ENCODE measurements at regions not wholly inside any gene's neighbourhood (a gene's known extent, or its start where the extent isn't known, plus 50 kb on each side); places are given as distances from the start of the nearest gene placed in this dataset.

GRCh38 chr4:11908205-11908604 lies 479.5 kb upstream of the HS3ST1 start:
- no peak for TF ChIP-seq EZH2phosphoT487 (IDR thresholded peaks at IDR 0.05; ENCODE audit: borderline replicate concordance)
- no peak for TF ChIP-seq CBX3 (IDR thresholded peaks at IDR 0.05; ENCODE audit: low read depth)
- TF ChIP-seq FOSL1 (IDR thresholded peaks at IDR 0.05; ENCODE audit: low read depth), result no peak
- no peak for TF ChIP-seq REST (IDR thresholded peaks at IDR 0.05; ENCODE audit: low read depth)
- Histone ChIP-seq H4K20me1 (ENCODE audit: insufficient read depth) (no peaks in the 10 kb centered on the region), H3K9ac (ENCODE audit: low read length) (no peak overlapping the region), H3K79me2 (ENCODE audit: insufficient read depth, low read length) (no peaks in the 10 kb centered on the region), H3K4me3 (replicated peaks in 1 of 2; ENCODE audit: low read depth in 1 of 2, low read length in 2 of 2) (no peak overlapping the region), H3K4me1 (ENCODE audit: control insufficient read depth in 1 of 2, insufficient read depth in 2 of 2, low read length in 2 of 2) (peaks cover 0 to 10% of the 10 kb centered on the region in 2 experiments; a peak in 2 of 4 replicates), H3K9me3 (ENCODE audit: control insufficient read depth in 1 of 2, insufficient read depth in 1 of 2, low read depth in 1 of 2, low read length in 2 of 2) (no peaks in the 10 kb centered on the region), H3K27me3 (ENCODE audit: insufficient read depth, low read length) (no peaks in the 10 kb centered on the region), H3K36me3 (ENCODE audit: control insufficient read depth in 1 of 2, insufficient read depth in 2 of 2, low read length in 2 of 2) (no peaks in the 10 kb centered on the region), H3K4me2 (ENCODE audit: low read length) (no peak overlapping the region), H3K27ac (ENCODE audit: low read depth, low read length) (no peak overlapping the region), H2AFZ (ENCODE audit: low read depth, low read length, poor library complexity, severe bottlenecking) (no peak overlapping the region), H3K9me2 (ENCODE audit: insufficient read depth) (no peaks in the 10 kb centered on the region; the same call in 1 of the 2 replicates)
- ATAC-seq, result no peak
- no TSS peak for BruUV-seq (replicated peaks)
- ChIA-PET RAD21 (ENCODE audit: low non-redundant PET in 1 of 2, low total read pairs in 2 of 2, uncharacterized antibody in 2 of 2, unreplicated experiment in 2 of 2) (no interaction called here), POLR2A (no interaction called here), CTCF (no interaction called here)
- intact Hi-C loops (cut with micrococcal nuclease), result no loop called here
- DNase-seq (ENCODE audit: low read depth, low spot score), result no peak

GRCh38 chr4:11904846-11905739 lies 476.4 kb upstream of the HS3ST1 start:
- BruUV-seq (replicated peaks), result no TSS peak
- Histone ChIP-seq H3K4me3 (replicated peaks in 1 of 2; ENCODE audit: low read depth in 1 of 2, low read length in 2 of 2) (no peak overlapping the region), H3K27me3 (ENCODE audit: insufficient read depth, low read length) (no peaks in the 10 kb centered on the region), H2AFZ (ENCODE audit: low read depth, low read length, poor library complexity, severe bottlenecking) (no peak overlapping the region), H3K9ac (ENCODE audit: low read length) (no peak overlapping the region), H3K79me2 (ENCODE audit: insufficient read depth, low read length) (no peaks in the 10 kb centered on the region), H3K36me3 (ENCODE audit: control insufficient read depth in 1 of 2, insufficient read depth in 2 of 2, low read length in 2 of 2) (no peaks in the 10 kb centered on the region), H3K4me1 (ENCODE audit: control insufficient read depth in 1 of 2, insufficient read depth in 2 of 2, low read length in 2 of 2) (no peaks in the 10 kb centered on the region), H3K27ac (ENCODE audit: low read depth, low read length) (no peak overlapping the region), H4K20me1 (ENCODE audit: insufficient read depth) (no peaks in the 10 kb centered on the region), H3K9me3 (ENCODE audit: control insufficient read depth in 1 of 2, insufficient read depth in 1 of 2, low read depth in 1 of 2, low read length in 2 of 2) (no peaks in the 10 kb centered on the region), H3K9me2 (ENCODE audit: insufficient read depth) (no peaks in the 10 kb centered on the region), H3K4me2 (ENCODE audit: low read length) (no peak overlapping the region)
- no peak for DNase-seq (ENCODE audit: low read depth, low spot score)
- TF ChIP-seq ELF1 (IDR thresholded peaks at IDR 0.05; ENCODE audit: borderline replicate concordance, low read depth) (no peak), EZH2phosphoT487 (IDR thresholded peaks at IDR 0.05; ENCODE audit: borderline replicate concordance) (no peak), SRF (IDR thresholded peaks at IDR 0.05; ENCODE audit: low read depth) (no peak), SP1 (IDR thresholded peaks at IDR 0.05; ENCODE audit: low read depth) (no peak), EZH2 (IDR thresholded peaks at IDR 0.05) (no peak), FOSL1 (IDR thresholded peaks at IDR 0.05; ENCODE audit: low read depth) (no peak), ZFX (IDR thresholded peaks at IDR 0.05) (no peak), REST (IDR thresholded peaks at IDR 0.05; ENCODE audit: low read depth) (no peak; the same call in 1 of the 2 replicates)
- RAD21 ChIA-PET (ENCODE audit: low non-redundant PET in 1 of 2, low total read pairs in 2 of 2, uncharacterized antibody in 2 of 2, unreplicated experiment in 2 of 2), result no interaction called here
- intact Hi-C loops (cut with micrococcal nuclease), result no loop called here
- POLR2A ChIA-PET, result no interaction called here
- ATAC-seq, result no peak
- CTCF ChIA-PET, result no interaction called here
